Central memory CD4-positive, alpha-beta T cell (primary cell): ENCODE measurements at regions not wholly inside any gene's neighbourhood (a gene's known extent, or its start where the extent isn't known, plus 50 kb on each side); places are given as distances from the start of the nearest gene placed in this dataset.

Experiments used
- DNase-seq: peaks from one replicate; pipeline ENCODE4 v3.0.0; 2022

DNA sequence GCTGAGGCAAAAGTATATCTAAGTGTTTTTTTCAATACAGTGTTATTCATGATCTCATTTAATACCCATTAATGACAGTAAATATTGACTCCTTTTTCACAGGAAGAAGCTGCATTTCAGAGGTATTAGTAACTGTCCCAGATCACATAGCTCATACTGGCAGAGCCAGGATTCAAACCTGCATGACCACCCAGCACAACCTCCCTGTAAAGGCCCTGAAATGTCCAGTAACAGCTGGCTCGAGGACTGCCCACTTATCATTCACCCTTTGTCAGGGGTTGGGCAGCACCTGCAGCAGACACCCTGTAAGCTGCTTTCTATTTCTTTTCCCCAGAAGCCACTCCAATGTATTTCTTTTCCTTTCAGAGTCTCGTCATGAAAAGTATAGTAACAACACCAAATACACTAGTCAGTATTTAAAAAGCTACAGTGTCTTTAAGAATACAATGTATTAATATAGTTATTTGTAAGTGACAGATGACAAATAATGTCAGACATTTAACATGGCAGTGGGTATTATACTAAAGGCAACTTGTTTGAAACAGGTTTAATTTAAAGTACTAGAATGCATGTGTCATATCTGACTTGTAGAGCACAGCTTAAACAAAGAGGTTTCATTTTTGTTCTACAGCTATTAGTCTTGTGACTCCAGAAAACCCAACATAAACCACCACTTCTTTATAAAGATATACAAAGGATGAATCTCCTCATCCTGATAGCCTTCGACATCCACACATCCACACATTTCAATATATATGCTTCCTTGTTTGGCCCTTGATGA lies 841.6 kb upstream of the GJE1 start:
- DNase-seq = no peak

DNA sequence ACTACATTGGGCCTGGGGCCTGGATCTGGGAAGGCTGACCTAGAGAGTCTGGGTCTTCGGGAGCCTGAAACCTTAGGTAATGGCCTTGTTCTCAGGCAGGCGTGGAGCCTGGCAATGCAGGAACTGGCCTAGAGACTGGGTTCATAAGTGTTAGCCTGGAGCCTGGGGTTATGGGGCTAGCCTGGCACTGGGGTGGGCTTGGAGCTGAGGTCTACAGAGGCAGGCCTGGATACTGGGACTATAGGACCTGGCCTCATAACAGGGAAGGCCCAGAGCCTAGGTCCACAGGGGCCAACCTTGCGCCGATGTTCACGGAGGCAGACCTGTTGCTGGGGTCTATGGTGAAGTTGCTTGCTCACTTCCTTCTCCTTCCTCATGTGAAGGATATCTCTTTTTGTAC lies 843.8 kb upstream of the GJE1 start:
- no peak for DNase-seq

DNA sequence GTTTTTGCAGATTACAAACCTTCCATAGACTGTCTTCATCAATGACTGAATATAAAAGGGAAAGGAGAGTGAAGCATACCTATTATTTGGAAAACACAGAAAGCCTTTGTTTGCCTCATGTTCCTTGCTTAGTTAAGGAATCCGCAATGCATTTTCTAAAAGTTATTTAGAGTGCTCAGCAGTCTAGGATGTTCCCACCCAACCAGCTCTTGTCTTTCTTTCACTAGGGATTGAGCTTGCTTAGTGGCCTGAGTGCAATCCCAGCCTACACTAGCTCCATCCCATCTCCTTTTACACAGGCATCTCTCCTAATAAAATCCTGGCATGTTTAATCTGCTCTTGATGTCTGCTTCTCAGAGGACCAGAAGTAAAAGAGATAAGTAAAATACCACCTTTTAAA lies 850.5 kb upstream of the GJE1 start:
- DNase-seq = no peak

DNA sequence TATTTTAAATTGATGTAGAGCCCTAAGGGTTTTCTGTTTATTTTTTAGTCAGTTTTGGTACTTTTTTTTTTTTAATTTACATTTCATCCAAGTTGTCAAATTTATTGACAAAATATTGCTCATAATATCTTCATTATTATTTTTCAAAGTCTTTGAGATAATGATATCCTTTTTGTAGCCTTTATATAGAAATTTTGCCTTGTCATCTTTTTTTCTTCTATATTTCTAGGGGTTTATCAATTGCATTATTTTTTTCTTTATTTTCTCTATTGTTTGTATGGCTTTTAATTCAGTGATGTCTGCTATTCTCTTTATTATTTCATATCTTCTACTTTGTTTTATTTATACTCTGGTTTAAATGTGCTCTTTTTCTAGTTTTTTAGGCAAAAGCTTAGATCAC lies 863.0 kb upstream of the GJE1 start:
- DNase-seq = no peak

DNA sequence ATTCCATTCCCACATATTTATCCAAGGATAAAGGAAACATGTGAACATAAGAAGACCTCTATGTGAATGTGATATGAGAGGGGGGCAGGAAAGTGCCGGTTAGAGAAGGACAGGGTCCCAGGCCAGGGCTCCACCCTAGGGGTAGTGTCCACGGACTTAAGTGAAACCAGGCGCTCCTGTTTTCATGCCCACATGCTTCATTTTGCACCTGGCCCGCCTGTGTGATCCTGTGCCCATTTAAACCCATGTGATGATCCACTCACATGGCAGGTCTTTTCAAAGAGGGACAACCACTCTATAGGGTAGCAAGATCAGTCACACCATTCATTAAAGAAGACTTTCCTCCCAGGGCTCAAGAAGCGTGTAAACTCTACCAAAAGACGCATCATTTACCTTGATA lies 865.3 kb upstream of the GJE1 start:
- no peak for DNase-seq

DNA sequence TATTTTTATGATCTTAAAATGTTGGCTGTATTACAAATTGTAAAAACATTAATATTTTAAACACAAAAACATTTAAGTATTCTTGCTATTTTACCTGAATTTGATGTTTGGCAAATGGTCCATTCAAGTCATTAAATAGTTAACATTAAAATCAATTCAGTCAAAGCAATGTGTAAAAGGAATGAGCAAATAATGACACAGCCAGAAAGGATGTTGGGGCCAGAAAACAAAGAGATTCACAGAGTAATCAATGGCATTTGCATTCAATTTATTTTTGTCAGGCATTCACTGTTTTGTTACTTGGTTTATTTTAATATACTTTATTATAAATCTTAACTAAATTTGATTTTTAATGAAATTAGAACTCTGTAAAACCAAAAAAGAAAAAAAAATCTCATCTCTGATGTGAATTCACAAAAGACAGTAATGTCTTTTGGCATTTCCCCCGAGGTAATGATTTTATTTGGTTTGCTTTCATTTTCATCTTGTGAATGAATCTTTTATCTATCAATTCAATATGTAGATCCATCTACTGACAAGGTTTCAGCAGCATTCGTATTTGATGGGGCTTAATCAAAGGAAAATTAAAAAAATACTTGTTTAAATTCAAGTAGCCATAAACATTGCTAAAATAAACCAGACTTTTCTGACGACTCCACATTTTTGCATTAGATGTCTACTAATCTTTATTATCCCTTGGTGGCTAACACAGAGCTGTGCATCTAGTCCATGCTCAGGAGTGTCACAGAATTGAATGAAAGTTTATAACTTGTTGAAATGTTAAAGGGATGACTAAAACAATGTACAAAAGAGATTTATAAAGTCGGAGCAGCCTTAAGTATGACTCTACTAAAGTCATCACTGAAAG lies 866.7 kb upstream of the GJE1 start:
- no peak for DNase-seq

DNA sequence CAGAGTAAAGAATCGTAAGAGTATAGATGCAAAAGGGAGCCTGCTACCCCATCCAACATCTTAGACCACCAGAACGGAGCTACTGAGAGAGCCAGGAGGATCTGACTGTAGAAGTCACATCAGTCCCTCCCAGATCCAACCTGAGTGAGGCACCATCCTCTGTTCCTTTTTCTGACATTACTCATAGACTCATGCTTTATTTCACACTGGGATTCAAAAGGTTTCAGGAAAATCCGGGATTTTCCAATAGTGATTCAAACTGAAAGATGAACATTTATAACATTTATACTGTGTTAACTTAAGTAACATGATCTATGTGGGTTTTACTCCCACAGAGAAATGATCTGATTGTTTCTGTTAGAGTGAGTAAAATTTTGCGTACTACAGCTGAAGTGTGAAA lies 868.6 kb upstream of the GJE1 start:
- DNase-seq = no peak

DNA sequence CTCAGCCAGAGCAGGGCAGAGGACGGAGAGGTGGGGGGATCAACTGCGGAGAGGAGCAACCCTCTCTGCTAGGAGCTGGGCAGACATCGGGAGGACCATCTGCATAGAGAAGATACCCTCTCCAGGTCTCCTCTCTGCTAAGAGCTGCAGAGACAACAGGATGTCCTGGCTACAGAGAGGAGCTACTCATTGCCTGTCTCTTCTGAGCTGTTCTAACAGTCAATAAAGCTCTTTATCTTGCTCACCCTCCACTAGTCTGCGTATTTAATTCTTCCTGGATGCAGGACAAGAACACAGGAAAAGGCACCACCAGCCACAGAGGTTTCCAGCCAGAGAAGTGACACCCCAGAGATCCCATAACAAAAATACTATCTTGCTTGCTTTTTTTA lies 871.1 kb upstream of the GJE1 start:
- DNase-seq = no peak

DNA sequence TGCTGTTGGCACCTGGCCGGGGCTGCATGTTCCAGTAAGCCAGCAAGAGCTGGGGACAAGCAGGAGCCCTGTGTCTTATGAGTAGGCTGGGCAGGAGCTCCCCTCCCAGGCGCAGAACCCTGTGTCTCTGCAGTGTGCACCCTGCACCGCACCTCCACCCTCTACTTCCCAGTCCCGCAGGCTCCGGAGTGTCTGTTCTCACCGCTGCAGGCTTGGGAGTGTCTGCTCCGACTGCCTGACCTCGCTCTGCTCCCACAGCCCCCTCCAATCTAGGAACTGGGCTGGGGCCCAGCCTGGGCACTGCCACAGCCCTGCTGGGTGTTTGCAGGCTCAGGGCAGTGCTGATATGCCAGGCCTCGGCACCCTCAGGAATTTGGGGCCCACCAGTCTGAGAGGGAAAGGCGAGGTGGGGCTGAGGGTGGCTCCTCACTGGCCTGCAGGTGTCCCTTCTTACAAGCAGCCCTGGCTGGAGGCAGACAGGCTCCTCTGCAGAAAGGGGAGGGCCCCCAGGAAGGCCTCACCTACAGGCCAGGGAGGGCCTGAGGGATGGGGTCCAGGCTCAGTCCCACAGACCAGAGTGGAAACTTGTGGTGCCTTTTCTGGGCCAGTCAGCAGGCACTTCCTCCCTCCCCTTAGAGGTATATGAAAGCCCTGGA lies 871.6 kb upstream of the GJE1 start:
- DNase-seq = no peak

DNA sequence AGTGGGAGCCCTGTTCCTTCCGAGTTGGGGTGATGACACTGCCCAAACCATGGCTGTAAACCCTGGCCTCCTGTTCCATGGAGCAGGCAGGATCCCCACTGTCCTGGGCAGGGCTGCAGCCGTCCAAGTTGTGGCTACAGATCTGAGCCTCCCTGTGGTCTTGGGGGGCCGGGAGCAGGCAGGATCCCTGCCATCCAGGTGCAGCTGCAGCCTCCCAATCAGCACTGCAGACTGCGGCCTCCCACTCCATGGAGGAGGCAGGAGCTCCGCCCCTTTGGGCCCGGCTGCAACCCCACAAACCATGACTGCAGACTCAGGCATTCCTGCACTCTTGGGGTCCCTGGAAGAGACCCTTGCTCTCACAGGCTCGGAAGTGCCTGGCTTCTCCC lies 872.1 kb upstream of the GJE1 start:
- DNase-seq = no peak

DNA sequence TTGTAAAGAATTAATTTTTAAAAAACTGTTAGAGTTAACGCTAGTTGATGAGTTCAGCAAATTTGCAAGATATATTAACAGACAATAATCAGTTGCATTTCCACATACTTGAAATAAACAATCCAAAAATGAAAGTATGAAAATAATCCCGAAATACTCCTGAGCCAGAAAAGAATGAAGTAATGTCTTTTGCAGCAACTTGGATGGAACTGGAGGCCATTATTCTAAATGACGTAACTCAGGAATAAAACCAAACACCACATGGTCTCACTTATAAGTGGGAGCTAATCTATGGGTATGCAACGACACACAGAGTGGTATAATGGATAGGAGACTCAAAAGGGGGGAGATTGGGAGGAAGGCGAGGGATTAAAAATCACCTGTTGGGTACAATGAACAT lies 872.9 kb upstream of the GJE1 start:
- no peak for DNase-seq

DNA sequence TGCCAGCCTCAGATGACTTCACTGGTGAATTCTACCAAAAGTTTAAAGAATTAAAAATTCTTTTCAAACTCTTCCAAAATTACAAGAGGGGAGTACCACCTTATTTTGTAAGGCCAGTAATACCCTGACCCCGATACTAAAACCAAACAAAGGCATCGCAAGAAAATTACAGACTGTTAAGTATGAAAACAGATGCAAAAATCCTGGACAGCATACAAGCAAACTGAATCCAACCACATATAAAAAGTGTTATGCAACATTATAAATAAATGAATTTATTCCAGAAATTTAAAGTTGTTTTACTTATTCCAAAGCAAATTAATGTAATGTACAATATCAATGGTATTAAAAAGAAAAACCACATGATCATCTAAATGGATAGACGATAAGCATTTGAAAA lies 873.6 kb upstream of the GJE1 start:
- DNase-seq = no peak

DNA sequence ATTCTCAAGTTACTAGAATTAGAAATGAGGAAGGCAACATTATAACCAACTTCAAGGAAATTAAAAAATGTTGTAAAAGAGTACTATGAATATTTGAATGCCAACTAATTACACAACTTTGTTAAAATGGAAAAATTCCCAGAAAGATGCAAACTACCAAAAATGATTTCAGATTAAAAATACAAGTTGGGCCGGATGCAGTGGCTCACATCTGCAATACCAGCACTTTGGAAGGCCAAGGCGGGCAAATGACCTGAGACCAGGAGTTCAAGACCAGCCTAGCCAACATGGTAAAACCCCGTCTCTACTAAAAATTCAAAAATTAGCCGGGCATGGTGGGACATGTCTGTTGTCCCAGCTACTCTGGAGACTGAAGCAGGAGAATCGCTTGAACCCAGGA lies 874.2 kb upstream of the GJE1 start:
- no peak for DNase-seq

DNA sequence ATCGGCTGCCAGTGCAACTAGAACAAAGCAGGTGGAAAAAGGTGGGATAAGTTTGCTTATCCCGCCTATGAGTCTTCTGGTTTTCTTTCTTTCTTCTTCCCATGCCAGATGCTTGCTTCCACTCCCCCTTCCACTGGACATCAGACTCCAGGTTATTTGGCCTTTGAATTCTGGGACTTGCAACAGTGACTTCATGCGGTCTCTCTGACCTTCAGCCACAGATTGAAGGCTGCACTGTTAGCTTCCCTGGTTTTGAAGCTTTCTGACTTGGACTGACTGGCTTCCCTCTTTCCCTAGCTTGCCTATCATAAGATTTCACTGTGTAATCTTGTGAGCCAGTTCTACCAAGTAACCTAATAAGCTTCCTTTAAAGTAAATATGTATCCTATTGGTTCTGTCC lies 878.4 kb upstream of the GJE1 start:
- DNase-seq = no peak

DNA sequence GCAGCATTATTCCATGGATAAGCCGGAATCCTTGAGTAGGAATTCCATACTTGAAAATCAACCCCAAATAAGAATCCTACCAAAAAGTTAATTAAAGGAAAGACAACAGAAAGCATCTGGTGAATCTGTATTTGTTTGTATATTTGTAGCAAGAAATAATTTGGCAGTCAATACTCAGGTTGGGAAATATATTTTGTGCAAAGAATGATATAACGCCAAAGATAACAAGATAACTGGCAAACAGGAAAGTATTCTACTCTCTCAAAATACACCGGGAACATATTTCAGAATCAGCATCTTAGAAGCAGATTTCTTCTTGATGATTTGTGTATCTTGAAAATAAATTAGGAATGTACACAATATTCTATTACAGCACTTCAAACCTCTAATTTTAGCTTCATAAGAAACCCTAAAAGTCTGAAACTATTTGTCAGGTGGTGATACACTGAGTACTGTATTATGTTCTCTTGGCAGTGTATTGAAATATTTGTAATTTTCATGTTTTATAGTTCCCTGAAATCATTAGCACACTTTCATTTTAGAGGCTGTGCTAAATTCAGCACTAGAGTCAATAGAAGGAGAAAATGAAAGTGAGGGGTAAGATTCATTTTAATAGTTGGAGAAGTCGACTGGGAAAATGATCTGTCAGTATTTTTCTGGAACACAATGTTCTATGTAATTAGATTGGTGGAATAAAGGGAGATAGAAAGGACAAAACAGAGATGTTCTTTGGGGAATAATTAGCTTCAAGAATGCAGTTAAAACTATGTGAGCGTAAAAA lies 879.7 kb upstream of the GJE1 start:
- no peak for DNase-seq

DNA sequence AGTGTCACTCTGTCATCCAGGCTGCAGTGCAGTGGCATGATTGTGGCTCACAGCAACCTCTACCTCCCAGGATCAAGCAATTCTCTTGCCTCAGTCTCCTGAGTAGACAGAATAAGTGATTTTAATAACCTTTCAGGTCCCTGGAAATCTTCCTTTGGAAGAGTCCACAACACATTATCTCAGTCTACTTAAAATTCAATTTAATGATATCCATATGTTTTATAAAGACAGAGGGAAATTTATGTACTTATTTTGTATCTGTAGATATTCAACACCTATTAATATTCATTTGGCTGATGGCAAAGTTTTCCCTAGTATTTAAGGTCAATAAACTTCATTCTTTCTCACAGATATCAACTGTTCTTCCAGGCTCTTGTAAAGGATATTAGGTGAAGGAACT lies 881.4 kb upstream of the GJE1 start:
- no peak for DNase-seq

DNA sequence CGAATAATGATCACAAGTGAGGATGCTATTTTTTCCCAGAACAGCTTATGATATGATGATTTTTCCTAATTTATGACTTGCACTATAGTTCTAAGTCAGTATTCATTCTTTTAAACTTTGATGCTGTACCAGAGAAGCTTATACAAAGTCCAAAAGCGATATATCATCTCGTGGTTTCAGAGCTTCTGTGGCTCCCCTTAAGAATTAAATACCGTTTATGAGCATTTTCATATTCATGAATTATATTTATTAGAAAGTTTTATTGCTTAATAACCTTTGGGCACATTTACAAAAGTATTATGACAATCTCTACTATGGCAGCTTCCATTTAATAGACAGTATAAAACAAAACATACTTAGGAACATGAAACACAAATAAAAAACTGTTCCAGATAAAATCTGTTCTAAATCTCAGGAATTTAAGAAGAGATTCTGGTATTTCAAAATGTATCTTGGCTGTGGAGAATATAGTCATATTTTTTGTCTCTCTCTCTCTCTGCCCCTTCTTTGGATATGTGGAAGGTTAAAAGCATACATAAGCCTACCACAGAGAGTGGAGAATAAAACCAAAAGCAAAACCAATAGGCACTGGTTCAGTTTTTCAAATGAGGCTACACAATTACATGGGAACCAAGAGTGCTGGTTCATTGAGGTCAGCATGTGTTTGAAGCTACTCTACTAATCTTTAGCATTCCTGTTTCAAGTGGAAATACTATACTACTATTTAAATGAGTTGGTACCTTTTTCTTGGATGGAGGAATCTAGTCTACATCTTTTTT lies 884.5 kb upstream of the GJE1 start:
- no peak for DNase-seq

DNA sequence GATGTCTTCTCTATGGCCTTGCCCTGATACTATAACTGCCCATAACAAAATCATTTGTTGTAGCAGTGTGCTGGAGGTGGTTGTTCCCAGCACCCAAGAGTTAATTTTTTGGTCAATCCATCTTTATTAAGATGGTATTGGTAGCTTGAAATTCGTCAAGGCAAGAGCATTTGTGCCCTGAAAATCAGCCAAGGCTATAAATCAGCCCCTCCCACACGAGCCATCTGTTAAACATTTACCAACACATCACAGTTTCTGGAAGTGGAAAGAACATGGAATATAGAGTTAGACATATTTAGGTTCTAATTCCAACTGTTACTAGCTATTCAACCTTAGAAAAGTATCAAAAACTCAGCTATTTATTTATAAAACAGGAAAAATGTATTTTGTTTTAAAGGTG lies 888.4 kb upstream of the GJE1 start:
- no peak for DNase-seq

DNA sequence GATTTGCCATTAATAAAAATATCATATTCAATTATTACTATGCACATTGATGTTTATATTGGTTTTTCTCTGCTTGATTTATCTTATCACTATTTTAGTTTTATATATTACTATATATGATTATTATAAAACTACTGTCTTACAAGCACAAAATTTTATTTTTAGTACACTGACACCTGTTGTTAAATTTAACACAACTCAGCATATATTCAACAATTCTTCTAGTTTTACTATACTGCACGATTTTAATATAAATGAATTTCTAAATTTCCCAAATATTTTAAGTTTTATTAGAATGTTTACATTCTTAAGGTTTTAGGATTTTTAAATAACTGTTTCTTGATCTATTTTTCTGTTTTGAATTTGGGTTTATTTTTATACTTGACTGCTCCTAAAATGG lies 889.8 kb upstream of the GJE1 start:
- DNase-seq = no peak

DNA sequence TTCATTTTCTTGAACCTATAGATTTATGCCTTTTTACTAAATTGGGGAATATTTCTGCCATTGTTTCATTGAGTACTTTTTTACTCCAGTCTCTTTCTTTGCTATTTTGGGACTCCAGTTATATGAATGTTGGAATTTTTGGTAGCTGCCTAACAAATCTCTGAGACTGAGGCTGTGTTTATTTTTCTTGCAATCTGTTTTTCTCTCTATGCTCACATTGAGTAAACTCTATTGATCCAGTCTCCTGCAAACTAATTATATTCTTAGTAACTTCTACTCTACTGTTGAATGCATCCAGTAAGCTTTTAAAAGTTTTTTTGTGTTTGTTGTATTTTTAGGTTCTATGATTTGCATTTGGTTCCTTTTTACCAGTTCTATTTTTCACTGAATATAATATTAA lies 903.4 kb upstream of the GJE1 start:
- no peak for DNase-seq

DNA sequence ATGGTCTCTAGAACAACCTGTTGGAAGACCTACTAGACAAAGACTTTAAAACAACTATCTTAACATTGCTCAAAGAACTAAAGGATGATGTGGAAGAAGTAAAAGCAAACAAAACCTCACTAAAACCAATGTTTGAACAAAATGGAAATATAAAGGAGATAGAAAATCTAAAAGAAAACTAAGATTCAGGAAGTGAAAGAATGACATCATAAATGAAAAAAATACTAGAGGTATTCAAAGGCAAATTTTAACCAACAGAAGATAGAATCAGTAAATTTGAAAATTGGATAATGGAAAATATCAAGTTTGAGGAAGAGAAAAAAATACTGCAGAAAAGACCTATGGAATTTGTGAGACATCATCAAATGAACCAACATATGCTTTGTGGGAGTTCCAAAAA lies 914.1 kb upstream of the GJE1 start:
- no peak for DNase-seq

DNA sequence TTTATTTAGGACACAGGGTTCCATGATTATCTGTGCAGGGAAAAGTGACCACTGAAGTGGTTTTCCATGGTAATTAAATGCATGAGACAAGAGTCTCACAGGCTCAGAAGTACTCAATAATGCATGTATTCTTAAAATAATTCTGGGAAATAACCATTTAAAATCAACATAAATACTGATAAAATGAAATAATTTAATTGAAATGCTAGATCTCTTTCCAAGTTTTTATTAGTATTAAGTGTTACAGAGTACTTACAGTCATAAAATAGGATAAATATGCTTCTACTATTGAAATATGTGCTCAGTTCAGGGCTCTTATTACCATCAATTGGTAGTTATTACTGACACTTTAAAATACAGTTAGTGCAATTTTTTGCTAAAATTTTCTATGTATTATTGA lies 916.0 kb upstream of the GJE1 start:
- no peak for DNase-seq
